HepG2 (cell line): ENCODE measurements at regions not wholly inside any gene's neighbourhood (a gene's known extent, or its start where the extent isn't known, plus 50 kb on each side); places are given as distances from the start of the nearest gene placed in this dataset.

Experiments
- ATAC-seq: fragments of 200-7000 bp; cut with Tn5 transposase; 3 replicates; pipeline ENCODE4 v1.9.1; 2020; ENCODE audit warnings: mild to moderate bottlenecking, moderate library complexity
- BruUV-seq: library from RNA; stranded (reverse); fragments of 400-500 nt; replicated peaks from 2 replicates; lab custom pipeline; 2021; lab: Mats Ljungman, UMichigan
- CTCF ChIA-PET: fragments of 300-600 bp; formaldehyde crosslinking; extraction: SDS; loops from one replicate; lab custom pipeline; 2021; ENCODE audit warnings: low total read pairs, inconsistent platforms, low intra/inter-chr PET ratio; lab: Yijun Ruan, JAX
- POLR2A ChIA-PET: fragments of 350-600 bp; sonication (Branson Sonifier 250); formaldehyde crosslinking; loops from one replicate; lab custom pipeline; 2020; ENCODE audit warnings: antibody characterized with exemption, inconsistent platforms; lab: Yijun Ruan, JAX
- DNase-seq: peaks from one replicate; pipeline ENCODE4 v3.0.0-alpha.2; 2015; ENCODE audit warnings: low spot score
- FAIRE-seq: peaks from 3 replicates; lab custom pipeline; 2011; peaks lifted over from hg19 to GRCh38; lab: Jason Lieb, UNC
- H2AFZ ChIP-seq: one replicate; pipeline ENCODE4 v1.6.1; 2011; ENCODE audit warnings: low read length, inconsistent platforms
- H3K27ac ChIP-seq: fragments of 300-600 bp; 3 replicates; pipeline ENCODE4 v1.8.0; 2011; ENCODE audit warnings: mixed run types, mild to moderate bottlenecking, mixed read lengths, low read length, inconsistent platforms; ENCODE audit not compliant: insufficient read depth; ENCODE audit errors: extremely low read length
- H3K27me3 ChIP-seq, 2 experiments: fragments of 200-600 bp in 1 of 2; 2 replicates in 1 of 2; 3 replicates in 1 of 2; pipeline versions ENCODE4 v1.6.0 to v1.8.0; 2011; ENCODE audit warnings: low read length in 2 of 2, mild to moderate bottlenecking in 2 of 2, moderate library complexity in 2 of 2, inconsistent platforms in 1 of 2; ENCODE audit not compliant: insufficient read depth in 2 of 2, control insufficient read depth in 1 of 2
- H3K36me3 ChIP-seq, 2 experiments: fragments of 200-600 bp in 1 of 2; replicated peaks in 1 of 2; 2 replicates in 1 of 2; 3 replicates in 1 of 2; pipeline versions ENCODE4 v1.5.1 to v1.8.0; 2011; ENCODE audit warnings: low read length in 2 of 2, inconsistent platforms in 1 of 2; ENCODE audit not compliant: insufficient read depth in 2 of 2, control insufficient read depth in 1 of 2
- H3K4me1 ChIP-seq: 2 replicates; pipeline ENCODE4 v1.5.1; 2012; ENCODE audit warnings: low read length, inconsistent platforms; ENCODE audit not compliant: insufficient read depth
- H3K4me2 ChIP-seq: 2 replicates; pipeline ENCODE4 v1.6.0; 2011; ENCODE audit warnings: low read depth, low read length, inconsistent platforms
- H3K4me3 ChIP-seq, 3 experiments: fragments of 200-600 bp in 1 of 3; sonication (generic), shearing (Covaris generic) in 1 of 3; replicated peaks in 1 of 3; 2 replicates each; pipeline ENCODE4 v1.5.1; 2011 to 2016; ENCODE audit warnings: low read length in 3 of 3, inconsistent platforms in 2 of 3, low read depth in 2 of 3, mild to moderate bottlenecking in 2 of 3, control low read depth in 1 of 3, mixed read lengths in 1 of 3; ENCODE audit not compliant: insufficient read depth in 1 of 3
- H3K79me2 ChIP-seq: one replicate; pipeline ENCODE4 v1.6.1; 2011; ENCODE audit warnings: low read length, inconsistent platforms; ENCODE audit not compliant: insufficient read depth
- H3K9ac ChIP-seq: 2 replicates; pipeline ENCODE4 v1.6.0; 2011; ENCODE audit warnings: mild to moderate bottlenecking, low read depth, low read length, inconsistent platforms; ENCODE audit not compliant: insufficient read depth
- H3K9me3 ChIP-seq: 2 replicates; pipeline ENCODE4 v1.5.1; 2012; ENCODE audit warnings: mild to moderate bottlenecking, low read length
- H4K20me1 ChIP-seq: 2 replicates; pipeline ENCODE4 v1.6.0; 2011; ENCODE audit warnings: inconsistent platforms, mild to moderate bottlenecking, low read length, moderate library complexity; ENCODE audit not compliant: insufficient read depth
- CAMTA2 ChIP-seq: sonication (generic); formaldehyde crosslinking; IDR thresholded peaks from 2 replicates; pipeline ENCODE4 v1.4.0; 2020; ENCODE audit warnings: mild to moderate bottlenecking, missing genetic modification reagents, borderline replicate concordance
- HES4 ChIP-seq: sonication (generic); formaldehyde crosslinking; IDR thresholded peaks from 2 replicates; pipeline ENCODE4 v1.9.0; 2021; ENCODE audit warnings: mild to moderate bottlenecking, missing genetic modification reagents, borderline replicate concordance
- HOXA5 ChIP-seq: sonication (generic); formaldehyde crosslinking; IDR thresholded peaks from 2 replicates; pipeline ENCODE4 v1.4.0; 2020; ENCODE audit warnings: missing genetic modification reagents
- MIXL1 ChIP-seq: IDR thresholded peaks from 2 replicates; pipeline ENCODE4 v1.6.1; 2016
- SIN3A ChIP-seq: IDR thresholded peaks from 2 replicates; pipeline ENCODE4 v1.6.1; 2011; ENCODE audit warnings: low read depth, mild to moderate bottlenecking, control low read depth, low read length, borderline replicate concordance
- STAG1 ChIP-seq: sonication (generic); formaldehyde crosslinking; IDR thresholded peaks from 2 replicates; pipeline ENCODE4 v1.4.0; 2020; ENCODE audit warnings: missing genetic modification reagents
- ZBTB49 ChIP-seq: sonication (generic); formaldehyde crosslinking; IDR thresholded peaks from 2 replicates; pipeline ENCODE4 v1.4.0; 2020; ENCODE audit warnings: missing genetic modification reagents, borderline replicate concordance
- ZEB1 ChIP-seq: IDR thresholded peaks from 2 replicates; pipeline ENCODE4 v1.6.1; 2012; ENCODE audit warnings: mild to moderate bottlenecking, low read depth, inconsistent platforms; ENCODE audit not compliant: insufficient replicate concordance
- ZFX ChIP-seq: sonication (generic); formaldehyde crosslinking; IDR thresholded peaks from 2 replicates; pipeline ENCODE4 v1.4.0; 2020; ENCODE audit warnings: mild to moderate bottlenecking, low read depth, missing genetic modification reagents, moderate library complexity
- ZMYM4 ChIP-seq: sonication (generic); formaldehyde crosslinking; IDR thresholded peaks from 2 replicates; pipeline ENCODE4 v1.8.1; 2023; ENCODE audit warnings: mild to moderate bottlenecking, missing genetic modification reagents
- ZNF335 ChIP-seq: sonication (generic); formaldehyde crosslinking; IDR thresholded peaks from 2 replicates; pipeline ENCODE4 v1.4.0; 2020; ENCODE audit warnings: missing genetic modification reagents
- ZNF724P ChIP-seq: sonication (generic); formaldehyde crosslinking; IDR thresholded peaks from 2 replicates; pipeline ENCODE4 v1.8.0; 2022; ENCODE audit warnings: missing genetic modification reagents, borderline replicate concordance
- ZNF782 ChIP-seq: sonication (generic); formaldehyde crosslinking; IDR thresholded peaks from 2 replicates; pipeline ENCODE4 v1.4.0; 2020; ENCODE audit warnings: missing genetic modification reagents, mild to moderate bottlenecking, borderline replicate concordance
- ZNF883 ChIP-seq: sonication (generic); formaldehyde crosslinking; IDR thresholded peaks from 2 replicates; pipeline ENCODE4 v1.5.1; 2020; ENCODE audit warnings: mild to moderate bottlenecking, missing genetic modification reagents; ENCODE audit errors: not compliant biosample characterization
- WGBS: methylation state at CpG from one replicate; pipeline ENCODE4 v1.1.6; 2017; ENCODE audit warnings: low lambda C conversion rate; 5-methylcytosine and 5-hydroxymethylcytosine counted together
- in situ Hi-C: cut with HindIII; loops from 2 replicates; pipeline ENCODE4 v1.10.0; 2017; ENCODE audit warnings: low pct_unique_long_range_greater_than_20kb; ENCODE audit not compliant: extremely low pct_ligation_motif_present
- intact Hi-C: fragments of 100-400 bp; cut with micrococcal nuclease; formaldehyde crosslinking; loops from one replicate; pipeline ENCODE4 v1.10.0; 2022; ENCODE audit not compliant: unreplicated experiment
- TF ChIP-seq, protein P1 (sequence below): sonication (generic); formaldehyde crosslinking; IDR thresholded peaks from 2 replicates; pipeline ENCODE4 v1.9.0; 2021; ENCODE audit warnings: missing genetic modification reagents, mild to moderate bottlenecking, borderline replicate concordance
- TF ChIP-seq, protein P2 (sequence below): sonication (generic); formaldehyde crosslinking; IDR thresholded peaks from 2 replicates; pipeline ENCODE4 v1.8.0; 2022; ENCODE audit warnings: mild to moderate bottlenecking, missing genetic modification reagents, borderline replicate concordance
- TF ChIP-seq, protein P3 (sequence below): sonication (generic); formaldehyde crosslinking; IDR thresholded peaks from 2 replicates; pipeline ENCODE4 v1.8.0; 2022; ENCODE audit warnings: mild to moderate bottlenecking, missing genetic modification reagents, moderate library complexity

DNA sequence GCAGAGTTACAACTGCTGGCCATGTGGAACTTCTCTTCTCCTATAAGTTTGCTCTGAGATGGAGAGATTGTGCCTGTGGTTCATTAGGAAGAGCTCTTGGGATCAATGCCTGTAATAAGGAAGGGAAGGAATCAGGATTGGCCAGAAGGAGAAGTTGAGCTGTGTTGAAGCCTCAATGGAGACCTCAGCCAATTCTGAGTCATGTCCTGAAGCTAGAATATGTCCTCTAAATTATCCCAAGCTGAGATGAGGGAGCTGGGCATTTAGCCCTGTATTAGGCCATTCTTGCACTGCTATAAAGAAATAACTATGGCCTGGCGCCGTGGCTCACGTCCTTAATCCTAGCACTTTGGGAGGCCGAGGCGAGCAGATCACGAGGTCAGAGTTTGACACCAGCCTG is 85.4 kb upstream of the DHX15 start:
- H3K9ac ChIP-seq, result no peak overlapping the region
- 72% methylated on average over 6 of the region's 6 CpGs for WGBS
- ATAC-seq (no peak), FAIRE-seq (no peak), DNase-seq (no peak)
- H3K36me3 ChIP-seq, result no peaks in the 10 kb centered on the region
- no peaks in the 10 kb centered on the region for H3K9me3 ChIP-seq
- no peaks in the 10 kb centered on the region for H3K27me3 ChIP-seq
- no peak overlapping the region for H3K27ac ChIP-seq
- H3K79me2 ChIP-seq, result no peaks in the 10 kb centered on the region
- no TSS peak for BruUV-seq
- ChIA-PET CTCF (no interaction called here), POLR2A (no interaction called here)
- in situ Hi-C loops (no loop called here), intact Hi-C loops (no loop called here)
- TF ChIP-seq, protein P1, sequence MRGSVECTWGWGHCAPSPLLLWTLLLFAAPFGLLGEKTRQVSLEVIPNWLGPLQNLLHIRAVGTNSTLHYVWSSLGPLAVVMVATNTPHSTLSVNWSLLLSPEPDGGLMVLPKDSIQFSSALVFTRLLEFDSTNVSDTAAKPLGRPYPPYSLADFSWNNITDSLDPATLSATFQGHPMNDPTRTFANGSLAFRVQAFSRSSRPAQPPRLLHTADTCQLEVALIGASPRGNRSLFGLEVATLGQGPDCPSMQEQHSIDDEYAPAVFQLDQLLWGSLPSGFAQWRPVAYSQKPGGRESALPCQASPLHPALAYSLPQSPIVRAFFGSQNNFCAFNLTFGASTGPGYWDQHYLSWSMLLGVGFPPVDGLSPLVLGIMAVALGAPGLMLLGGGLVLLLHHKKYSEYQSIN, result no peak
- TF ChIP-seq, protein P2, sequence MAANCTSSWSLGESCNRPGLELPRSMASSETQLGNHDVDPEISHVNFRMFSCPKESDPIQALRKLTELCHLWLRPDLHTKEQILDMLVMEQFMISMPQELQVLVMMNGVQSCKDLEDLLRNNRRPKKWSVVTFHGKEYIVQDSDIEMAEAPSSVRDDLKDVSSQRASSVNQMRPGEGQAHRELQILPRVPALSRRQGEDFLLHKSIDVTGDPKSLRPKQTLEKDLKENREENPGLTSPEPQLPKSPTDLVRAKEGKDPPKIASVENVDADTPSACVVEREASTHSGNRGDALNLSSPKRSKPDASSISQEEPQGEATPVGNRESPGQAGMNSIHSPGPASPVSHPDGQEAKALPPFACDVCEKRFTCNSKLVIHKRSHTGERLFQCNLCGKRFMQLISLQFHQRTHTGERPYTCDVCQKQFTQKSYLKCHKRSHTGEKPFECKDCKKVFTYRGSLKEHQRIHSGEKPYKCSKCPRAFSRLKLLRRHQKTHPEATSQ, result no peak
- TF ChIP-seq ZNF883 (CRISPR knock-in tag) (no peak), ZNF335 (CRISPR knock-in tag) (no peak), STAG1 (CRISPR knock-in tag) (no peak), ZBTB49 (no peak), ZMYM4 (CRISPR knock-in tag) (no peak), ZFX (no peak), HOXA5 (no peak), ZNF724P (CRISPR knock-in tag) (no peak), ZNF782 (CRISPR knock-in tag) (no peak), ZEB1 (no peak), SIN3A (no peak), MIXL1 (no peak), HES4 (CRISPR knock-in tag) (no peak), CAMTA2 (no peak)
- TF ChIP-seq, protein P3, sequence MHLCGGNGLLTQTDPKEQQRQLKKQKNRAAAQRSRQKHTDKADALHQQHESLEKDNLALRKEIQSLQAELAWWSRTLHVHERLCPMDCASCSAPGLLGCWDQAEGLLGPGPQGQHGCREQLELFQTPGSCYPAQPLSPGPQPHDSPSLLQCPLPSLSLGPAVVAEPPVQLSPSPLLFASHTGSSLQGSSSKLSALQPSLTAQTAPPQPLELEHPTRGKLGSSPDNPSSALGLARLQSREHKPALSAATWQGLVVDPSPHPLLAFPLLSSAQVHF, result no peak
- H3K4me3 ChIP-seq, result no peak overlapping the region
- H3K4me2 ChIP-seq, result no peak overlapping the region
- no peaks in the 10 kb centered on the region for H4K20me1 ChIP-seq
- H2AFZ ChIP-seq, result no peak overlapping the region
- H3K4me1 ChIP-seq, result no peaks in the 10 kb centered on the region
